K562 (cell line): ENCODE measurements at regions not wholly inside any gene's neighbourhood (a gene's known extent, or its start where the extent isn't known, plus 50 kb on each side); places are given as distances from the start of the nearest gene placed in this dataset.

Source experiments
- ASH1L ChIP-seq: fragments of 450-650 bp; IDR thresholded peaks from 2 replicates; pipeline ENCODE4 v1.6.1; 2018; ENCODE audit warnings: borderline replicate concordance, mild to moderate bottlenecking, low read depth; ENCODE audit not compliant: partially characterized antibody
- ATF1 ChIP-seq, 2 experiments: fragments of 450-650 bp in 1 of 2; IDR thresholded peaks; 2 replicates each; pipeline ENCODE4 v1.6.1; 2016; ENCODE audit warnings: missing compliant biosample characterization in 1 of 2, missing genetic modification characterization in 1 of 2
- CBX1 ChIP-seq: sonication (generic); IDR thresholded peaks from 2 replicates; pipeline ENCODE4 v1.6.1; 2016; ENCODE audit warnings: antibody characterized with exemption, low read depth, mild to moderate bottlenecking
- CBX3 ChIP-seq, 2 experiments: IDR thresholded peaks; 1 replicate in 1 of 2; 2 replicates in 1 of 2; pipeline ENCODE4 v1.6.1; 2012; ENCODE audit warnings: inconsistent platforms in 2 of 2, low read length in 2 of 2, borderline replicate concordance in 1 of 2, control low read depth in 1 of 2
- FOXM1 ChIP-seq, 2 experiments: fragments of 450-650 bp in 1 of 2; sonication (generic) in 1 of 2; formaldehyde crosslinking in 1 of 2; IDR thresholded peaks; 2 replicates each; pipeline versions ENCODE4 v1.6.1 to v1.9.0; 2017 to 2022; ENCODE audit warnings: low read depth in 2 of 2, mild to moderate bottlenecking in 2 of 2, missing genetic modification reagents in 1 of 2, moderate library complexity in 1 of 2
- GABPA ChIP-seq: fragments of 200-800 bp; sonication (Bioruptor generic); conservative IDR thresholded peaks from 2 replicates; pipeline ENCODE4 v1.6.1; 2016; ENCODE audit warnings: low read depth, missing genetic modification characterization, missing compliant biosample characterization
- KLF6 ChIP-seq: fragments of 250-450 bp; sonication (Bioruptor Pico); IDR thresholded peaks from 2 replicates; pipeline ENCODE4 v1.4.0; 2020; ENCODE audit warnings: mild to moderate bottlenecking, moderate library complexity, borderline replicate concordance
- MCM2 ChIP-seq: fragments of 450-650 bp; IDR thresholded peaks from 2 replicates; pipeline ENCODE4 v1.6.1; 2017; ENCODE audit warnings: low read depth, mild to moderate bottlenecking
- MCM5 ChIP-seq: fragments of 450-650 bp; IDR thresholded peaks from 2 replicates; pipeline ENCODE4 v1.6.1; 2016; ENCODE audit warnings: low read depth
- NCOA1 ChIP-seq: fragments of 450-650 bp; IDR thresholded peaks from 2 replicates; pipeline ENCODE4 v1.6.1; 2016; ENCODE audit warnings: low read depth
- PTBP1 ChIP-seq: fragments of 200-400 bp; formaldehyde crosslinking; IDR thresholded peaks from 2 replicates; pipeline ENCODE4 v1.6.1; 2017; ENCODE audit warnings: low read depth, low read length
- SMC3 ChIP-seq: conservative IDR thresholded peaks from 2 replicates; pipeline ENCODE4 v1.6.1; 2011; ENCODE audit warnings: low read depth, low read length, improper control_type of control experiment; ENCODE audit not compliant: insufficient read depth
- TCF3 ChIP-seq: sonication (generic); formaldehyde crosslinking; IDR thresholded peaks from 2 replicates; pipeline ENCODE4 v1.4.0; 2020; ENCODE audit warnings: mild to moderate bottlenecking, missing genetic modification reagents
- TEAD4 ChIP-seq, 2 experiments: sonication (generic) in 1 of 2; formaldehyde crosslinking in 1 of 2; IDR thresholded peaks; 2 replicates each; pipeline versions ENCODE4 v1.6.1 to v1.8.0; 2012 to 2022; ENCODE audit warnings: borderline replicate concordance in 1 of 2, inconsistent platforms in 1 of 2, low read length in 1 of 2, mild to moderate bottlenecking in 1 of 2, missing genetic modification reagents in 1 of 2
- ZKSCAN1 ChIP-seq: fragments of 150-350 bp; IDR thresholded peaks from 2 replicates; pipeline ENCODE4 v1.6.1; 2016; ENCODE audit warnings: low read depth, low read length
- TF ChIP-seq, protein P1 (sequence below): sonication (generic); formaldehyde crosslinking; IDR thresholded peaks from 2 replicates; pipeline ENCODE4 v1.8.1; 2023; ENCODE audit warnings: mild to moderate bottlenecking, missing genetic modification reagents, moderate library complexity
- TF ChIP-seq, protein P2 (sequence below): fragments of 250-450 bp; sonication (Bioruptor Pico); IDR thresholded peaks from 2 replicates; pipeline ENCODE4 v1.4.0; 2020
- TF ChIP-seq, protein P3 (sequence below): fragments of 250-450 bp; sonication (Bioruptor Pico); IDR thresholded peaks from 2 replicates; pipeline ENCODE4 v1.8.0; 2021; ENCODE audit warnings: moderate library complexity, mild to moderate bottlenecking, inconsistent platforms
- TF ChIP-seq, protein P4 (sequence below): sonication (generic); formaldehyde crosslinking; IDR thresholded peaks from 2 replicates; pipeline ENCODE4 v1.8.0; 2022; ENCODE audit warnings: missing genetic modification reagents, mild to moderate bottlenecking, moderate library complexity, borderline replicate concordance

DNA sequence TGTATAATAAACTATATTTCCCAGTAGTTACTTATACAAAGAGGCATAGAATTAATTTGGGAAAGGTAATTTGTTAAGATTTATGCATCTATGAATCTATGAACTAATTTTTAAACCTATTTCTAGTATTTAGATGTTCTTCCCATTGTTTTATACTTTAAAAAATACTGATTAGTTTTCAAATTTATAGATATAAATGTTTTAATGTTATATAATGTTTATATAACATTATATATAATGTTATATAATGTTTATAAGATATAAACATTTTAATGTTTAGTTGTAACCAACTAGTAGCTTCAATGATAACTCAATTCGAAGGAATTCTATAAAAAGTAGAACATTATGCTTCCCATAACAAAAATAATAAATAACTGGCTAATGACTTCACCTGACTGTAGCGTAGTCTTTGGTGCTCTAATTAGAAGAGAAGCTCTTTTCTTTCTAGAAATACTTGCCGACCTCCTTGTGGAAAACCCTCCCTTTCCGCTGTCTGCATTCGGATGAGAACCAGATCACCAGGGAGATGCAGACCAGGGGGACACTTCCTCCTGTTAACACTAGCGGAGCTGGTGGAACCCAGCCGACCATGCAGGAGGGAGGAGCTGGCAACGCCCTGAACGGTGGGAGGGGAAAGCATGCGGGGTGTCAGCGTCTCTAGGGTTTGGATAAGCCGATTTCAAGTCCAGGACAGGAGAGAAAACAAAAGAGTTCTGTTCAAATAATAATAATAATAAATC lies 158.4 kb downstream of the OR2B2 start (continued):
- TF ChIP-seq, protein P1, sequence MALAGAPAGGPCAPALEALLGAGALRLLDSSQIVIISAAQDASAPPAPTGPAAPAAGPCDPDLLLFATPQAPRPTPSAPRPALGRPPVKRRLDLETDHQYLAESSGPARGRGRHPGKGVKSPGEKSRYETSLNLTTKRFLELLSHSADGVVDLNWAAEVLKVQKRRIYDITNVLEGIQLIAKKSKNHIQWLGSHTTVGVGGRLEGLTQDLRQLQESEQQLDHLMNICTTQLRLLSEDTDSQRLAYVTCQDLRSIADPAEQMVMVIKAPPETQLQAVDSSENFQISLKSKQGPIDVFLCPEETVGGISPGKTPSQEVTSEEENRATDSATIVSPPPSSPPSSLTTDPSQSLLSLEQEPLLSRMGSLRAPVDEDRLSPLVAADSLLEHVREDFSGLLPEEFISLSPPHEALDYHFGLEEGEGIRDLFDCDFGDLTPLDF = no peak
- TF ChIP-seq PTBP1 (no peak), KLF6 (CRISPR knock-in tag) (0 out of 2 replicates have a peak, but pooled peaks have one; percentile 35), CBX1 (0 out of 2 replicates have a peak, but pooled peaks have one; percentile 34), MCM5 (no peak), NCOA1 (peak; percentile 49), TCF3 (CRISPR knock-in tag) (no peak; the same call in 1 of the 2 replicates), CBX3 (IDR thresholded peaks at IDR 0.05; ENCODE audit: borderline replicate concordance in 1 of 2, low read length in 2 of 2) (peak in 1 of 2 experiments; percentile 49; a peak in 1 of 3 replicates), TEAD4 (IDR thresholded peaks at IDR 0.05; ENCODE audit: low read length) (no peak), TEAD4 (CRISPR knock-in tag; IDR thresholded peaks at IDR 0.05; ENCODE audit: borderline replicate concordance) (no peak), ZKSCAN1 (peak; percentile 62; the same call in 1 of the 2 replicates), MCM2 (no peak), FOXM1 (IDR thresholded peaks at IDR 0.05; ENCODE audit: low read depth) (no peak), FOXM1 (CRISPR knock-in tag; IDR thresholded peaks at IDR 0.05; ENCODE audit: low read depth) (no peak), ASH1L (no peak), ATF1 (CRISPR knock-in tag; IDR thresholded peaks at IDR 0.05) (no peak), ATF1 (tag; IDR thresholded peaks at IDR 0.05) (no peak), SMC3 (peak; percentile 42; the same call in 1 of the 2 replicates), GABPA (tag) (peak; percentile 81)
- TF ChIP-seq, protein P2, sequence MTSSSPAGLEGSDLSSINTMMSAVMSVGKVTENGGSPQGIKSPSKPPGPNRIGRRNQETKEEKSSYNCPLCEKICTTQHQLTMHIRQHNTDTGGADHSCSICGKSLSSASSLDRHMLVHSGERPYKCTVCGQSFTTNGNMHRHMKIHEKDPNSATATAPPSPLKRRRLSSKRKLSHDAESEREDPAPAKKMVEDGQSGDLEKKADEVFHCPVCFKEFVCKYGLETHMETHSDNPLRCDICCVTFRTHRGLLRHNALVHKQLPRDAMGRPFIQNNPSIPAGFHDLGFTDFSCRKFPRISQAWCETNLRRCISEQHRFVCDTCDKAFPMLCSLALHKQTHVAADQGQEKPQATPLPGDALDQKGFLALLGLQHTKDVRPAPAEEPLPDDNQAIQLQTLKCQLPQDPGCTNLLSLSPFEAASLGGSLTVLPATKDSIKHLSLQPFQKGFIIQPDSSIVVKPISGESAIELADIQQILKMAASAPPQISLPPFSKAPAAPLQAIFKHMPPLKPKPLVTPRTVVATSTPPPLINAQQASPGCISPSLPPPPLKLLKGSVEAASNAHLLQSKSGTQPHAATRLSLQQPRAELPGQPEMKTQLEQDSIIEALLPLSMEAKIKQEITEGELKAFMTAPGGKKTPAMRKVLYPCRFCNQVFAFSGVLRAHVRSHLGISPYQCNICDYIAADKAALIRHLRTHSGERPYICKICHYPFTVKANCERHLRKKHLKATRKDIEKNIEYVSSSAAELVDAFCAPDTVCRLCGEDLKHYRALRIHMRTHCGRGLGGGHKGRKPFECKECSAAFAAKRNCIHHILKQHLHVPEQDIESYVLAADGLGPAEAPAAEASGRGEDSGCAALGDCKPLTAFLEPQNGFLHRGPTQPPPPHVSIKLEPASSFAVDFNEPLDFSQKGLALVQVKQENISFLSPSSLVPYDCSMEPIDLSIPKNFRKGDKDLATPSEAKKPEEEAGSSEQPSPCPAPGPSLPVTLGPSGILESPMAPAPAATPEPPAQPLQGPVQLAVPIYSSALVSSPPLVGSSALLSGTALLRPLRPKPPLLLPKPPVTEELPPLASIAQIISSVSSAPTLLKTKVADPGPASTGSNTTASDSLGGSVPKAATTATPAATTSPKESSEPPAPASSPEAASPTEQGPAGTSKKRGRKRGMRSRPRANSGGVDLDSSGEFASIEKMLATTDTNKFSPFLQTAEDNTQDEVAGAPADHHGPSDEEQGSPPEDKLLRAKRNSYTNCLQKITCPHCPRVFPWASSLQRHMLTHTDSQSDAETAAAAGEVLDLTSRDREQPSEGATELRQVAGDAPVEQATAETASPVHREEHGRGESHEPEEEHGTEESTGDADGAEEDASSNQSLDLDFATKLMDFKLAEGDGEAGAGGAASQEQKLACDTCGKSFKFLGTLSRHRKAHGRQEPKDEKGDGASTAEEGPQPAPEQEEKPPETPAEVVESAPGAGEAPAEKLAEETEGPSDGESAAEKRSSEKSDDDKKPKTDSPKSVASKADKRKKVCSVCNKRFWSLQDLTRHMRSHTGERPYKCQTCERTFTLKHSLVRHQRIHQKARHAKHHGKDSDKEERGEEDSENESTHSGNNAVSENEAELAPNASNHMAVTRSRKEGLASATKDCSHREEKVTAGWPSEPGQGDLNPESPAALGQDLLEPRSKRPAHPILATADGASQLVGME = no peak
- TF ChIP-seq, protein P3, sequence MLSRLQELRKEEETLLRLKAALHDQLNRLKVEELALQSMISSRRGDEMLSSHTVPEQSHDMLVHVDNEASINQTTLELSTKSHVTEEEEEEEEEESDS (CRISPR knock-in tag) = no peak
- TF ChIP-seq, protein P4, sequence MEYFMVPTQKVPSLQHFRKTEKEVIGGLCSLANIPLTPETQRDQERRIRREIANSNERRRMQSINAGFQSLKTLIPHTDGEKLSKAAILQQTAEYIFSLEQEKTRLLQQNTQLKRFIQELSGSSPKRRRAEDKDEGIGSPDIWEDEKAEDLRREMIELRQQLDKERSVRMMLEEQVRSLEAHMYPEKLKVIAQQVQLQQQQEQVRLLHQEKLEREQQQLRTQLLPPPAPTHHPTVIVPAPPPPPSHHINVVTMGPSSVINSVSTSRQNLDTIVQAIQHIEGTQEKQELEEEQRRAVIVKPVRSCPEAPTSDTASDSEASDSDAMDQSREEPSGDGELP = peak; percentile 75; the same call in 1 of the 2 replicates
